Epithelial cell of prostate (primary cell): ENCODE measurements at regions not wholly inside any gene's neighbourhood (a gene's known extent, or its start where the extent isn't known, plus 50 kb on each side); places are given as distances from the start of the nearest gene placed in this dataset.
"Not testable (repeated sequence)": the region's sequence is repeated elsewhere in the genome, so short reads cannot be mapped to it uniquely, and the experiment has no call there.

Experiments
- DNase-seq: peaks from one replicate; pipeline ENCODE4 v3.0.0-alpha.2; 2011; ENCODE audit warnings: low read depth, low spot score
- H3K27ac ChIP-seq: fragments of 450-650 bp; 2 replicates; pipeline ENCODE4 v1.5.1; 2017; ENCODE audit warnings: mild to moderate bottlenecking

DNA sequence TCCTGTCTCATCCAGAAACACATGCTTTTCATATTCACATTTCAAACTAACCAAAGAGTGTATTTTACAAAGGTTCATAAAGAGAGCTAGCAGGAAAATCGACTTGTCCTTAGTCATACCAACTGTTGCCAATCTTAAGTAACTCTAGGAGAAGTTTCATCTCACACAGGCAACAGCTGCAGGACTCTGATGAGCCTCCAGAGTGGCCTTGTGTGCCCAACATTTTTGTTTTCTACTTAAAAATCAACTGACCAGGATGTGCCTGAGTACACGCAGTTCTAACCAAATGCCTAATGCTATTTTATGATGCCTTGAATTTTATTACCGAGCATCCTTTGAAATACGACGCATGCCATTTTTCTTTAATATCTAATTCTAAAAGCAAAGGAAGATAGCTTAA is 595.9 kb upstream of the LRRTM4 start:
- no peak overlapping the region for H3K27ac ChIP-seq
- DNase-seq = no peak

DNA sequence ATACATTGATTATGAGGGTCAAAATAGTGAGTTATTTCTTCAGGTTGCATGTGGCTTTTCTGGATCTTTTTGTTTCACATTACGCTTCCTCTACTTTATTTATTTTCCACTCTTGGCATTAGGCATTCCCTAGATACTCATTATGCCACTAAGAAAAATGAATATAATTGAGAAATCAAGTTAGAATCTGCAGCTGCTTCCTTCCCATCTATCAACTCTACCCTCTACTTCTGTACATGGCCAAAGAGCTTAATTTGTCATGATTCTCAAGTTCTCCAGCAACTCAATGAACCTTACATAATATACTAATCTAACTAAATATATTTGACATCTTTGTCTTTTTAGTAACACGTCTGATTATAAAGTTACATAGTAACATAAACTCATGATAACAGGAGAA is 598.1 kb upstream of the LRRTM4 start:
- H3K27ac ChIP-seq = no peak overlapping the region
- DNase-seq = no peak

DNA sequence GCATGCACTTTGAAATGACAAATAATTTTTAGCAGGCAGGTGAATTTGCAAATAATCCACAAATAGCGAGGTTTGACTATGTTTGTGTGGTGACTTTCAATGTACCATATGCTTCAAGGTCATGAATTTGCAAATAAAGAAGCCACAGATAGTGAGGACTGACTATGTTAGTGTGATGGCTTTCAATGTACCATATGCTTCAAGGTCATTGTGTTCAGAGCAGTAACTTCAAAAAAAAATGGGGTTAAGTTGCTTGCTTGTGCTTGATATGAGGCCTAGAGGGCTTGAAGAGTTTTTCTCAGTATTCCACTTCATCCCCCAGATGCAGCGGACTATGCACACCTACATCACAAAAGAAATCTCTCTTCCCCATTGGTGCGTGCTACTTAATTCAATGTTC is 602.9 kb upstream of the LRRTM4 start:
- H3K27ac ChIP-seq = no peak overlapping the region
- no peak for DNase-seq

DNA sequence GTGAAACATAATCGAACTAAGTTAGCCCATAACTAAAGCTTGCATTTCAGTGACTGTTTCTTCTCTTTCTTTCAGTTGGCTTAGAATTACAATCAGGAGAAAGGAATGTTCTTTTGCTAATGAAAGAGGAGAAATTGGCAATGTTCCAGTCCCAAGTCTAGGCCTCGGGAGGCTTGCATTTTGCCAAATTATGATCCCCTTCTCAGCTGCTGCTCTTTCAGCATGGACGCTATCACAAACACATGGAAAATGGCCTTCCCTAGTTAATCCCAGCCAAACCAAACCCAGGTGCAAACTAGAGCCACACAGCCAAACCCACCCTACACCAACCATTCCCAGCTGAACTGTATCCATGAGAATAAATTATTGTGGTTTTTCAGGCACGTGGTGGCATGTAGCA is 605.2 kb upstream of the LRRTM4 start:
- no peak overlapping the region for H3K27ac ChIP-seq
- no peak for DNase-seq

DNA sequence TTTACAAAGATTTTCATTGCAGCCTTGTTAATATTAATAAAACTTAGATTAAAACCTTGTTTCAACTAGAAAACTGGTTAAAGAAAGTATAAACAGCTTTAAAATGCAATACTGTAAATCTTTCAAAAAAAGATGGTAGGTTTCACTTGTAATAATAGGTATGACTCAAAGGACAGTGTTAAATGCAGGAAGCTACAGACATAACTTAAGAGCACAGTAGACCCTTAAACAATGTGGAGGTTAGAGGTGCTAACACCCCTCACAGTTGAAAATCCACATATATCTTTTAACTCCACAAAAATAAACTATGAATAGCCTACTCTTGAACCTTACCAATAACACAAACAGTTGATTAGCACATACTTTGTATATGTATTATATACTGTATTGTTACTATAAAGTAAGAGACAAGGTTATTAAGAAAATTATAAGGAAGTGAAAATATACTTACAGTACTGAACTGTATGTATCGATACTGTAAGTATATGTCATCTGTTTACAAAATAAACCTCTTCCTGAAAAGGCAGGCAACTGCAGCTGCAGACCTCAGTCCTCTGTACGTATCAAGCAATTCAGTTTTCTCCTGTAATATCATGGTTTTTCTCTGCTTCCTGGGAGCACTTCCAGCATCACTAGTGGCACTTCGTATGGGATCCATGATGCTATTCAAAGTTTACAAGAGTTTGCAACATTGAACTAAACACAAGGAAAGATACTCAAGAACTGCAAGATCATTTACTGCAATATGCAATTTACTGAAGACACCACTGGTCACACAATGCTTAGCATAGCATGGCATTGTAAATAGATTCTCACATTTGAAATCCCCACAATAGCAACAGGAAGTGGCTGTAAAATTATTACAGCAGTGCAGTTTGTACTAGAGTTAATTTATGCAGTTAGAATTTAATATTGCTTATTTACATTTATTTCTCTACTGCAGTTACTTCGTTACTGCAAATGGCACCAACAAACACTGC is 610.5 kb upstream of the LRRTM4 start:
- H3K27ac ChIP-seq = no peak overlapping the region
- DNase-seq = no peak

DNA sequence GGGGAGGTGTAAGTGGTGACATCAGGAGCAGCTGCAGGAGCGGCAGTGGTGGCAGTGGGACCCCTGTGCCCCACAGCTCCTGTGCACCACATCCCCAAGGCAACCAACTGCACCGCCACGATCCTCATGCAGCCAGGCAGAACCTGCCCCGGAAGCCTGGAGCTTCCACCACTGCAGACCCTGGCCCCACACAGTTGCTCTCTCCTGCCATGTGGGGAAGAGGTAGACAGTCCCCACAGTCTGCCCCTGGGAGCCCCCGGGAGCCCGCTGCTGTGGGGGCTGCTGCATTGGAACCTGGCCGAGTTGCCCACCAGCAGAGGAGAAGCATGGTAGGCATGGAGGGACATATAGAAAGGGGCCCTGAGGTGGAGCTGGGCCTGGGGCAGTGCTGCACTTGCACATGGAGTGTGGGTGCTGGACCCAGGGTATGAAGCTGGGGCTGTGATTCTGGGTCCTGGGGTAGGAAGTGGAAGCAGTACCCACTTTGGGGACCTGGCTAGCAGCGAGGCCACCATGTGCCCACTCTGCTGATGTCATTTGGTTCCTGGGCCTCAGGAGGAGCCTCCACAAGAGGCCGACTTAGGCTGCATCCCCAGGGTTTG is 623.3 kb upstream of the LRRTM4 start:
- DNase-seq = no peak
- no peak overlapping the region for H3K27ac ChIP-seq

DNA sequence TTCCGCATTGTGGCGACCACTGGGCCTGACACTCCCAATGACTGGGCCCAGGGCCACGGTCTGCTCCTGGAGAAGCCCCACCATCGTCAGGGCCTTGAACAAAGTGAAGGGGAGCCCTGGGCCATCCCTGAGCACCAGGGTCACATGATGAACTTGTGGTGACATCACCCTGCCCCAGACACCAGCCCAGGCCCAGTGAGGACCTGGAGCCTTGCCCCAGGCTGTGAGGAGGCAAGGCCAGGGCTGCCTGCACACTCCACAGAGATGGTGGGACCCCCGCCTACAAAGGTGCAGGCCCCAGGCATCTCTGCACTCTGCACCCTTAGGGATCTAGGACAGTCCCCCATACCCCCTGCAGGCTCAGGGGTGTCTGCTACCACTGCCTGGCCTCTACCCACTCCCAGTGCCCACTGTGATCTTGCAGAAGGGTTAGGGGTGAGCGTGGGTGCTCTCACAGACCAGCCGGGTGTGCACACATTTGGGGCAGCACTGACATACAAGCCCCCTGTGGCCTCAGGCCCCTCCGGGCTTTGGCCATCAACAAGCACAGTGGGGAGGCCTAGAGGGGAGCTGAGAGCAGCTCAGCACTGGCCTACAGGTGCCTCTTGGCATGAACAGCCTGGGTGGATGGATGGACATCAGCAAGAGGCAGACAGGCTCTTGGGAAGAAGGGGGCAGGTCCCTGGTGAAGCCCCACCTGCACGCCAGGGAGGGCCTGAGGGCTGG is 624.0 kb upstream of the LRRTM4 start:
- no peak overlapping the region for H3K27ac ChIP-seq
- DNase-seq = no peak

DNA sequence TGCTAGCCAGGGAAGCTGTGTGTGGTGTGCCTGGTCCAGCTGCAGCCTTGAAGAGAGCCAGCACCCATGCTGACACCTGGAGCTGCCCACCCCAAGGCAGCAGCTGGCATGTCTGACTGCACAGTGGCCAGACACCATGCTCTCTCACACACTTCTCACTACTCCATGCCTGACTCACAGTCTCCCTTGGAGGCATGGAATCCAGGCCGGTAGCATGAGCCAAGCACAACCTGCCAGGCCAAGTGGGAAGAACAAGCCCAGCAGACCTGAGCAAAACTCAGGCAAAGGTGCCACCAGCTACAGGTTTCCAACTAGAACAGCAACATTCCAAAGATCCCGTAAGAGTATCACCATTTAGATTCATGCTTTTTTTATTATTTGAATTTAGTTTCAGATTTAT is 625.3 kb upstream of the LRRTM4 start:
- no peak overlapping the region for H3K27ac ChIP-seq
- DNase-seq = no peak

DNA sequence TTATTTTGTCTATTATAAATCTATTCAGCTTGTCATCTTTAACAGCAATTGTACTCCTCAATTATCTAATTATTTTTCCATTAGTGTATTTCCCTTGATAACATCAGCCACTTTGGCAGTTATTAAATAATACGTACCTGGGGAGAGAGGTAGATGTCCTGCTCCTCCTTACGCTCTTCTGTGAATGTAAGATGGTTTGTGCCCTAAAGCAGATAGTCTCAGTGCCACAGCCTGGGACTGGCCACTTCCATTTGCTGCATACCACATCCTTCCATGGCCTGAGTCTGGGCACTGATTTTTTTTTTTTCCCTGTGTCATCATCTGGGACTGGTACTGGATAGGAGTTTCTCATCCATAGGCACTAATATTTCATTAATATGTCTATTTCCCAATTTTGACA is 632.4 kb upstream of the LRRTM4 start:
- no peak overlapping the region for H3K27ac ChIP-seq
- DNase-seq = no peak

DNA sequence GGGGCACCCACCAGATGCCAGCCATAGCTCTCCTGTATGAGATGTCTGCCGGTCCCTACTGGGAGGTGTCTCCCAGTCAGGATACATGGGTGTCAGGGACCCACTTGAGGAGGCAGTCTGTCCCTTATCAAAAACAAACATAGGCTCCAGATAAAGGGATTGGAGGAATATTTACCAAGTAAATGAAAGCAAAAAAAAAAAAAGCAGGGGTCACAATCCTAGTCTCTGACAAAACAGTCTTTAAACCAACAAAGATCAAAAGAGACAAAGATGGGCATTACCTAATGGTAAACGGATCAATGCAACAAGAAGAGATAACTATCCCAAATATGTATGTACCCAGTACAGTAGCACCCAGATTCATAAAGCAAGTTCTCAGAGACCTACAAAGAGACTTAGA is 640.0 kb upstream of the LRRTM4 start:
- no peak for DNase-seq
- no peak overlapping the region for H3K27ac ChIP-seq

DNA sequence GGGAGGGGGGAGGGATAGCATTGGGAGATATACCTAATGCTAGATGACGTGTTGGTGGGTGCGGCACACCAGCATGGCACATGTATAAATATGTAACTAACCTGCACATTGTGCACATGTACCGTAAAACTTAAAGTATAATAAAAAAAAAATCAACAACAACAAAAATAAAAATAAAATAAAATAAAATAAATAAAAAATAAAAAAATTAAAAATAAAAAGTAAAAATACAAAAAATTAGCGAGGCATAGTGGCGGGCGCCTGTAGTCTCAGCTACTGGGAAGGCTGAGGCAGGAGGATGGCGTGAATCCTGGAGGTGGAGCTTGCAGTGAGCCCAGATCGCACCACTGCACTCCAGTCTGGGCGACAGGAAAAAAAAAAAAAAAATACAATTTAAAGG is 650.0 kb upstream of the LRRTM4 start:
- not testable (repeated sequence) for DNase-seq, H3K27ac ChIP-seq

DNA sequence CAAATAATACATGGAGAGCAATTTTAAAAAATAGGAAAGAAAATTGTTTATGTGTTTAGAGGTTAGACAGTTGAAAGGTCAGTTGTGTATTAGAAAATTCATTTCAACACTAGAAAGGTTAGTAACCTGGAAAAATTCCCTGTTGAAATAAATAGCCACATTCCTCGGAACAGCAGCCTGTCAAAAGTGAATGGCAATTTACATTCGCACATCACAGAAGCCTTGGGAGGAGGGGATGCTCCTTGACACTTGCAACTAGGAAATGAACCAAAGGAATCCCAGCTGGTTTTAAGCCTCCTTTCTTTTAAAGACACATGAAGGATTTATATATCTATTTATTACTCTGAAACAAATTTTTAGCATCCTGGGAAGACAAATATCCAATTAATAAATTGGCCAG is 653.5 kb upstream of the LRRTM4 start:
- H3K27ac ChIP-seq = no peak overlapping the region
- no peak for DNase-seq

DNA sequence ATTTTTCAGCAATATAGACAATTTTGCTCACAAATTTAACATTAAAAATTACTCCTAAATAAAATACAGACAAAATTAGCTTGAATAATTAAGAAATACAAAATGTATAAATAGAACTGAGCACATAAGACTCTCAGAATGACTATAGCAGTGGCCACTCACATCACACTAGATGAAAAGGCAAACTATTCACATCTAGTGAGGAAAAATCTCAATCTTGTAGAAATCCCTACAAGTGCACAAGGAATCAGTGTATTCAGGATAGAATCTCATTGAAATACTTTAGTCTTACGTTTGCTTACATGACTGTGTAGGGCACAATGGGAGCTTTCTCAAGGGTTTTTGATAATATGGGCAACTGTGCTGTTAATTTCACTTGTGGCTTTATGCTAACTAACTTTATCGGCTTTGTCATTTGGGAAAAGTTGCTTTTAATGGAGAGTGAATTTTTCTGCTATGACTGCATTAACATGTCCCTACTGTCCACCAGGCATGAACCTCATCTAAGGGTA is 678.9 kb upstream of the LRRTM4 start:
- no peak for DNase-seq
- H3K27ac ChIP-seq = no peak overlapping the region

DNA sequence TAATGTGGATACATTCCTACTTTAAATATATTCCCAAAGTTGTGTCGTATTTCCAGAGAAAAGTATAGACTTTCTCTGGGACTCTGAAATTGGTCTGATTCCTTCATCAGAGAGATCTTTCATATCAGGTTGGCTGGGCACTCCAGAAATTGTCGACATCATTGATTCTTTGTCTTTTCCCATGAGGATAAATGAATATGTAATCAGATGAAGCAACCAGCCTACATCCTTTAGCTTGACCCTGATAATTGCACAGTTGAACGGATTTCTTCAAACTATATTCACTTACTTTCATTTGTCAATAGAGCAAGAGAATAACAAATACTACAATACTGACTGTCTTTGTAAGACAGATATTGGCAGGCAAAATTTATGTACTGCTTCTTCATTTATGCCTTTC is 680.2 kb upstream of the LRRTM4 start:
- no peak for DNase-seq
- H3K27ac ChIP-seq = no peak overlapping the region

DNA sequence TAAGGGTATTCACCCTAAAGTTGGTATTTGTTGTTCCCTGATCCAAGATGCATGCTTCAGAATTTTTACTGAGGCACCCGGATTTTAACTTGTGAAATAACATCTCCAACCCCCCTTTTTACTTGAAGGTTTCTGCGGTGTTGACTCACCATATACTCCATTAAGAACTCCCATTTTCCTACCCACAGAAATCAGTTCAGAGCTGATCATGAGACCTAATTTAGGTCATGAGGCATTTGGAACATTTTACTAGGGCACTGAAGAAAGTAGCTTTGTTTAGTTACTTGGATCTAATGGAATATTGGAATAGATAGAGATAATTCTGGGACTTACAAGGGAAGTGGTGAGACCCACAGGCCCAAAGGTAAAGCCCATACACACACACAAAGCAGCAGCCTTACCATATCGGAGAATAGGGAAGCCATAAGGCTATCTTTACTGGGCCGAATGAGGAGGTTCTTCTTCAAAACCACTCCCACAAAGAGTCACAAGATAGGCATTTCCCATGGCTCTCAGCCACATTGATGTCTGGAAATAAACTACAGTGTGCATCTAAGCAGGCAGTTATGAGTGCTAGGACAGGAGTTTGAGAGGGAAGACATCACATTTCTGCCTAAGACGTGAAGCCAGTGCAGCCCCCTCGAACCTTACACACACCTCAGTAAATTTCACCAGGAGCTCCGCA is 681.0 kb upstream of the LRRTM4 start:
- no peak for DNase-seq
- H3K27ac ChIP-seq = no peak overlapping the region

DNA sequence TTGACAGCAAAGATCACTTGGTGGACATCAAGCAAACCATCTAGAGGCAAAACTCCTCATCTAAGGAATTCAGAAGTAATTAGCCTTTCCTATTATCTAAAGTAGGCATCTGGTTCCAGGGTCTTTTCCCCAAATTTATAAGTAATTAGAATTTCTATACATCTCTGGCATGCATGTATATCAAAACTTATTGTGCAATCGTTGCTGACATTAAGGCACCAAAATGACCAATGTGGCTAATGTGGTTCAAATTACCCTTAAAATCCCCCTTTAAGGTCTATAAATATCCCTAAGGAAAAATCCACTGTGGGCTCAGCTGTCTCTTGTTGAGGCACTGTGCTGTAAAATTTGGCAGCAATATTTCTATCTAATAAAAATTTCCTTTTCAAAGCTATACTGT is 695.9 kb upstream of the LRRTM4 start:
- H3K27ac ChIP-seq = no peak overlapping the region
- DNase-seq = no peak

DNA sequence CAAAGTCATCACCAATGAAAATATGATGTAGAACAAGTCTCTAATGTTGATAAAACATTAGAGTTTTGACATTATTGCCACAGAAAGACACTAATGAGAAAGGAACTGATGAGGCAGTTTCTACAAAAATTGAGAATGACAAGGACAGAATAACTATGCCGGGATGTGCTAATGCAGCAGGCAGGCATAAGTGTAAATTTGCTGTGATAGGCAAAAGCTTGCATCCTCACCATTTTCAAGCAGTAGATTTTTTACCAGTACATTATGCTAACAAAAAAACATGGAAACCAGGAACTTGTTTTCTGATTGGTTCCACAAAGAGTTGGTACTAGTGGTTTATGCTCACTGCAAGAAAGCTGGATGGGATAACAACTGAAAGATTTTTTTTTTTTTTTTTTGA is 715.5 kb upstream of the LRRTM4 start:
- no peak overlapping the region for H3K27ac ChIP-seq
- no peak for DNase-seq

DNA sequence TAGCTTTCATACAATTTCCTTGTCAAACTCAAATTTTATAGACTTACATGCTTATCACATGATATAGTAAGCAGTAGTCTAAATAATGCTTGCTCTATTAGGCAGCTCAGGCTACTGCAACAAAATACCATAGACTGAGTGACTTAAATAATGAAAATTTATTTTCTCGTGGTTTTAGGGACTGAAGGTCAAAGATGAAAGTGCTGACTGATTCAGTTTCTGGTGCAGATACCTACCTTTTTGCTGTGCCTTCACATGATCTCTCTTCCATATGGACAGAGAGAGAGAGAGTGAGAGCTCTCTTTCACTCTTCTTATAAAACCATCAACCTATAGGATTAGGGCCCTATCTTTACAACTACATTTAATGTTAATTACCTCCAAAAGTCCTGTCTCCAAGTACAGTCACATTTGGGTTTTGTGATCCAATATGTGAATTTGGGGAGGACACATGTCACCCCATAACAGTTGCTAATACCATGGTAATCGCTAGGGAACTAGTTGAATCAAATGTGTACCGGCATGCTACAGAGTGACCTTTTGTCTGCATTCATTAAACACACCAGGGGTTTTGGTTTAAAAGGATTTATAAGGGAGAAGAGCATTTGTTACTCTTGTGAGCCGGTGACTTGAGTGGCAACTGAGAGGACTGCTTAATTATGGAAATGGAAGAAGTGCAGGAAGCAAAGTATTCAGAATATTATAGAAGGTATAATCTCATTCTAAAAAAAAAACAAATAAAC is 723.4 kb upstream of the LRRTM4 start:
- H3K27ac ChIP-seq = no peak overlapping the region
- DNase-seq = no peak

DNA sequence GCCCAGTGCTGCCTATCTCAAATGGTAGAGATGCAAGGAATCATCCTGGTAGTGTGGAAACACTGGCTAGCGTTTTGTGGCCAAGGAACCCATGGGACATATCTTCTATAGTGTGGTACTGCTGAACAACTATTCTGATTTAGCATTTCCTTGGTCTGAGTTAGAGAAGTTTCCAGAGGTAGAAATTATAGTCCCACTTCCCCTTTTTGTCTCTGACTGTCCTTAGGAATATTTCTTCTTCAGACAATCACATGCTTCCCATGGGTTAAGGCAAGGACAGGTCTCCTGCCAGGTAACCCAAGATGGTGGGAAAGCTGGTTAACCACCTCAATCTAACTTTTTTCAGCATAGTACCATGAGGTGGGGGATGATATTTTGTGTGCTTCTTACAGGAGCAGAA is 729.5 kb upstream of the LRRTM4 start:
- H3K27ac ChIP-seq = no peak overlapping the region
- no peak for DNase-seq

DNA sequence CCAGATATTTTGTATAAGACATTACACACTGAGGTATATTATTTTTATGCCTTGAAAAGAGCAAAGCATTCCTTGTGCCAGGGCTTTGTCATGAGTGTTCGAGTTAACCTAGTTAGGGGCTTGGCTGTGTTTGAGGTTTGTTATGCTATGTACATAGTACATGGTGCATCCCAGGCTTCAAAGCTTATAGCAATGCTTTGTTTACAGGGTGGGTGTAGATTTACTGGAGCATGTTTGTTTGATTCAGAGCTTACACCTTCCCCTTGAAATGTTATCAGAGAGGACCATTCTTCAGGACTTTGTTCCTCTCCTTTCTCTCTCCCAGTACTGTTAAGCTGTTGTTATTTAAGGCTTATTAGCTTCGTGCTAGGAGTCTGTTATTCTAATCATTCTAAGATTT is 738.7 kb upstream of the LRRTM4 start:
- no peak overlapping the region for H3K27ac ChIP-seq
- no peak for DNase-seq
